DOHH2 (cell line): ENCODE measurements at regions not wholly inside any gene's neighbourhood (a gene's known extent, or its start where the extent isn't known, plus 50 kb on each side); places are given as distances from the start of the nearest gene placed in this dataset.

Source experiments
- H3F3A ChIP-seq: fragments of 200-600 bp; sonication (generic), shearing (Covaris generic); 2 replicates; pipeline ENCODE4 v1.6.0; 2016; ENCODE audit warnings: antibody characterized with exemption, mild to moderate bottlenecking; ENCODE audit not compliant: control insufficient read depth, insufficient read depth
- H3K27ac ChIP-seq: fragments of 200-600 bp; sonication (generic); 2 replicates; pipeline ENCODE4 v1.5.1; 2014; ENCODE audit warnings: low read depth, mild to moderate bottlenecking, low read length, moderate library complexity
- H3K27me3 ChIP-seq: fragments of 200-600 bp; sonication (generic); 2 replicates; pipeline ENCODE4 v1.6.1; 2014; ENCODE audit warnings: mild to moderate bottlenecking, low read length, mixed read lengths; ENCODE audit not compliant: control insufficient read depth
- H3K36me3 ChIP-seq: fragments of 200-600 bp; sonication (generic); 2 replicates; pipeline ENCODE4 v1.6.1; 2014; ENCODE audit warnings: mild to moderate bottlenecking, low read length, moderate library complexity, mixed read lengths; ENCODE audit not compliant: control insufficient read depth
- H3K4me1 ChIP-seq: fragments of 200-600 bp; sonication (generic); 2 replicates; pipeline ENCODE4 v1.6.1; 2014; ENCODE audit warnings: mild to moderate bottlenecking, low read length, mixed read lengths; ENCODE audit not compliant: control insufficient read depth
- H3K4me2 ChIP-seq: fragments of 200-600 bp; sonication (generic); 2 replicates; pipeline ENCODE4 v1.6.0; 2014; ENCODE audit warnings: mild to moderate bottlenecking, low read length, moderate library complexity
- H3K4me3 ChIP-seq: fragments of 200-600 bp; sonication (generic); 2 replicates; pipeline ENCODE4 v1.5.1; 2014; ENCODE audit warnings: mild to moderate bottlenecking, low read length, mixed read lengths
- H3K79me2 ChIP-seq: fragments of 200-600 bp; sonication (generic); 2 replicates; pipeline ENCODE4 v1.6.1; 2014; ENCODE audit warnings: mild to moderate bottlenecking, low read length, mixed read lengths; ENCODE audit not compliant: control insufficient read depth
- H3K9me2 ChIP-seq: fragments of 200-600 bp; sonication (generic); replicated peaks from 2 replicates; pipeline ENCODE4 v1.6.1; 2014; ENCODE audit warnings: mild to moderate bottlenecking, low read length, mixed read lengths; ENCODE audit not compliant: control insufficient read depth
- H3K9me3 ChIP-seq: fragments of 200-600 bp; sonication (generic); 2 replicates; pipeline ENCODE4 v1.6.1; 2014; ENCODE audit warnings: antibody characterized with exemption, low read length, mixed read lengths; ENCODE audit not compliant: control insufficient read depth, insufficient read depth
- H4K20me1 ChIP-seq: fragments of 200-600 bp; sonication (generic); 2 replicates; pipeline ENCODE4 v1.6.0; 2014; ENCODE audit warnings: low read depth, mild to moderate bottlenecking, antibody characterized with exemption, low read length, moderate library complexity; ENCODE audit not compliant: control insufficient read depth, insufficient read depth
- CTCF ChIP-seq: fragments of 200-600 bp; sonication (generic); IDR thresholded peaks from one replicate; pipeline ENCODE4 v1.5.1; 2014; ENCODE audit warnings: antibody characterized with exemption, mild to moderate bottlenecking, low read depth, low read length; ENCODE audit not compliant: poor library complexity, severe bottlenecking
- EZH2phosphoT487 ChIP-seq: fragments of 200-600 bp; sonication (generic); IDR thresholded peaks from 2 replicates; pipeline ENCODE4 v1.6.1; 2017; ENCODE audit warnings: borderline replicate concordance, mild to moderate bottlenecking, antibody characterized with exemption, low read length, moderate library complexity, mixed read lengths

GRCh38 chr1:238475712-238476111 lies 585.0 kb upstream of the ZP4 start:
- no peak for TF ChIP-seq CTCF
- no peak for TF ChIP-seq EZH2phosphoT487
- no peak overlapping the region for H3K4me3 ChIP-seq
- H3K36me3 ChIP-seq: no peaks in the 10 kb centered on the region
- H3F3A ChIP-seq: no peaks in the 10 kb centered on the region
- H4K20me1 ChIP-seq: no peaks in the 10 kb centered on the region
- no peaks in the 10 kb centered on the region for H3K4me1 ChIP-seq
- no peaks in the 10 kb centered on the region for H3K9me2 ChIP-seq
- no peaks in the 10 kb centered on the region for H3K27me3 ChIP-seq
- no peak overlapping the region for H3K27ac ChIP-seq
- H3K9me3 ChIP-seq: no peaks in the 10 kb centered on the region
- no peak overlapping the region for H3K4me2 ChIP-seq
- H3K79me2 ChIP-seq: no peaks in the 10 kb centered on the region

- H3K4me2 ChIP-seq: no peak overlapping the region
- TF ChIP-seq CTCF (no peak), EZH2phosphoT487 (no peak)
- H3K4me3 ChIP-seq: no peak overlapping the region
- H3K36me3 ChIP-seq: no peaks in the 10 kb centered on the region
- no peaks in the 10 kb centered on the region for H3K9me2 ChIP-seq
- H3K27ac ChIP-seq: no peak overlapping the region
- H3K4me1 ChIP-seq: no peaks in the 10 kb centered on the region
- no peaks in the 10 kb centered on the region for H3K79me2 ChIP-seq
- no peaks in the 10 kb centered on the region for H4K20me1 ChIP-seq
- H3K27me3 ChIP-seq: no peaks in the 10 kb centered on the region
- H3K9me3 ChIP-seq: no peaks in the 10 kb centered on the region
- no peaks in the 10 kb centered on the region for H3F3A ChIP-seq
Measured at GRCh38 chr1:238474263-238474662, 583.5 kb upstream of the ZP4 start.

GRCh38 chr1:238469146-238469631 lies 578.5 kb upstream of the ZP4 start:
- no peaks in the 10 kb centered on the region for H3K36me3 ChIP-seq
- H3F3A ChIP-seq: no peaks in the 10 kb centered on the region
- H3K27me3 ChIP-seq: no peaks in the 10 kb centered on the region
- no peaks in the 10 kb centered on the region for H3K4me1 ChIP-seq
- no peaks in the 10 kb centered on the region for H3K9me2 ChIP-seq
- TF ChIP-seq EZH2phosphoT487 (no peak), CTCF (no peak)
- no peak overlapping the region for H3K4me3 ChIP-seq
- no peaks in the 10 kb centered on the region for H3K79me2 ChIP-seq
- no peak overlapping the region for H3K4me2 ChIP-seq
- H3K27ac ChIP-seq: no peak overlapping the region
- H4K20me1 ChIP-seq: no peaks in the 10 kb centered on the region
- no peaks in the 10 kb centered on the region for H3K9me3 ChIP-seq

GRCh38 chr1:238468068-238468467 lies 577.3 kb upstream of the ZP4 start:
- Histone ChIP-seq H3K4me3 (no peak overlapping the region), H3F3A (no peaks in the 10 kb centered on the region), H3K27me3 (no peaks in the 10 kb centered on the region), H3K36me3 (no peaks in the 10 kb centered on the region), H4K20me1 (no peaks in the 10 kb centered on the region), H3K27ac (no peak overlapping the region), H3K79me2 (no peaks in the 10 kb centered on the region), H3K4me1 (no peaks in the 10 kb centered on the region), H3K9me2 (no peaks in the 10 kb centered on the region), H3K4me2 (no peak overlapping the region), H3K9me3 (no peaks in the 10 kb centered on the region)
- TF ChIP-seq EZH2phosphoT487 (no peak), CTCF (no peak)
